NCI-H226 (cell line): ENCODE measurements at regions not wholly inside any gene's neighbourhood (a gene's known extent, or its start where the extent isn't known, plus 50 kb on each side); places are given as distances from the start of the nearest gene placed in this dataset.
"Not testable (repeated sequence)": the region's sequence is repeated elsewhere in the genome, so short reads cannot be mapped to it uniquely, and the experiment has no call there.

Experiments used
- DNase-seq: peaks from one replicate; pipeline ENCODE4 v3.0.0-alpha.2; 2015

DNA sequence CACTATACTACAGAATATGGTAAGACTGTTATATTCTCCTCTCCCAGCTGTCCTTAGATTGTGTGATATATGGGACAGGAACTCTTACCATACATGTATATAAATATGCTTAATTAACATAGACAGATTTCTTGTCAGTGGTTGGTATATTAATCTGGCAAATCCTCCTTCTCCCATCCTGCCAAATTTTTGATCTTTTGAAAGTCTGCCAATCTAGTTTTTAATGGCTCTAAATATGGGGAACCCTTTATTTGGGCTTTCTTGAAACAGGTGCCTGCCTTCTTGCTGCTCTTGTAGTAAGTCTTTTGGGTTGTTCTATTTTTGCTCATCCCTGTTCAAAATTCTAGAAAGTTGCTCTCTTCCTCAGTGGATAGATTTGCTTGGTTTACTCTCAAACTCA lies 63.5 kb downstream of the SPATA31D1 start:
- no peak for DNase-seq

GRCh38 chr9:82054264-82055015 lies 65.9 kb downstream of the SPATA31D1 start:
- DNase-seq, result no peak

DNA sequence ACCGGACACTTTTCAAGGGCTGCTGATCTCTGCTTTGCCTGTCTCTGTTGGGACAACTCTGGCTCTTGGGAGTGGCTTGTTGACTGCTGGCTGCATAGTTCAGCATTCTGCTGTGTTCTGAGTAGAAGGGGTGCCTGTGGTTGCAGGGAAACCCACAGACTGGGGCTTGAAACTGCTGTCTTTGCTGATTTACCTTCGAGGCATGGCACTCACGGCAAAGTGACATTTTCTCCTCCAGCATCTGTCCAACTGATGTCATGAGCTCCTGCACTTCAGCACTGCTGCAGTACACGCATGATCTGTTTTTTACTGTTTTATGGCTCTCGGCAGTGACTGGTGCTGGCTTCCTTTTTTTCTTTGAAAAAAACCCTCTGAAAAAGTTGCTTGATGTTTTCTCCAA lies 69.2 kb downstream of the SPATA31D1 start:
- DNase-seq, result no peak

- DNase-seq, result not testable (repeated sequence)
Measured at GRCh38 chr9:82061801-82062200, 73.2 kb downstream of the SPATA31D1 start.

DNA sequence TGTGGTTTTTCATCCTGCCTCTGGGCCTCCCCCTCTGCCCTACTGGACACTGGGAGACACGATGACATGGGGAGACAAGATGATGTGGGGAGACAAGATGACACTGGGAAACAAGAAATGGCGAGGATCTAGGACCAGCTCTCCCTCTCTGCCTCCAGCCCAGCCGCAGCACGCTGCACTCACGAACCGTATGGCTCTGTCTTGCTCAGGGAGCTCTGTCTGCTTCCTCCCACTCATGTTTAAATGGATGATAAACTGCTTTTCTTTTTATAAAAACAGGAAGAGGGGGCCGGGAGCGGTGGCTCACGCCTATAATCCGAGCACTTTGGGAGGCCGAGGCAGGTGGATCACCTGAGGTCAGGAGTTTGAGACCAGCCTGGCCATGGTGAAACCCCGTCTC lies 73.7 kb downstream of the SPATA31D1 start:
- no peak for DNase-seq

- no peak for DNase-seq
Measured at GRCh38 chr9:82073551-82074543, 85.3 kb downstream of the SPATA31D1 start.

- DNase-seq, result no peak
Measured at GRCh38 chr9:82080265-82080664, 91.7 kb downstream of the SPATA31D1 start.

DNA sequence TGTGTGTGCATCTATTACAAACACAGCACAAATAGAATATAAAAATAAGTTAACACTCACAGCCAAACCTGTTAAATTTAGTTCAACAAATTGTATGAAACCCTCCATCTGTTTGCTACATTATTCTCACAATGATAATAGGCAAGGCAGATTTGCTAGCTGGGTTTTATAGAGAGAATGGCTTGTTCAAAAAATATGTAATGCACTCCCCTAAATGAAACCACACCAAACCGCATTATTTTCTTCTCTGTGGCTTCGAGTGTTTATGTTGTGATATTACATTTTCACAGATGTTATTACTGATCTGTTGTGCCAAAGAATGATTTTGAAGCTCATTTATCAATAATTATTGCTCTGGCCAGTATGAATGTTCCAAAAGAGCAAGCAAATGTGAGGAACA lies 92.9 kb downstream of the SPATA31D1 start:
- no peak for DNase-seq

GRCh38 chr9:82082563-82082962 lies 94.0 kb downstream of the SPATA31D1 start:
- DNase-seq, result no peak

GRCh38 chr9:82088591-82088990 lies 100.0 kb downstream of the SPATA31D1 start:
- no peak for DNase-seq

GRCh38 chr9:82090046-82090445 lies 101.5 kb downstream of the SPATA31D1 start:
- DNase-seq, result no peak

GRCh38 chr9:82091100-82091499 lies 102.5 kb downstream of the SPATA31D1 start:
- no peak for DNase-seq

DNA sequence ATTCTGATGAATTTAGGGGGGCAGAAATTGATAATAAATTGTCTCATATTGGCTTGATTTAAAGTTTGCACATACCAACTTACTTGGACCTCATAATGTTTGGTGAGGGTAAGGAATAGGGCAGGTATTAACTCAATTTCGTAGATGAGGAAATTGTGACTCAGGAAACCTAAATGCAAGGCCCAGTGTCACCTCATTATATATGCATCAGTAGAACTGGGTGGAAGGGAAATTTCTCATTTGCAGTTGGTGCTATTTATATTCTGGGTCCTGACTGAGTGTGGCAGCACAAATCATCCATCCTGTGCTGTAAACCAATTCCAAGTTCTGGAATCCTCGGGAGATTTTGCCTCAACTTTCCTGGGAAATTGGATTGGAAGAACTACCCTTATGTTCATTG lies 103.0 kb downstream of the SPATA31D1 start:
- no peak for DNase-seq

DNA sequence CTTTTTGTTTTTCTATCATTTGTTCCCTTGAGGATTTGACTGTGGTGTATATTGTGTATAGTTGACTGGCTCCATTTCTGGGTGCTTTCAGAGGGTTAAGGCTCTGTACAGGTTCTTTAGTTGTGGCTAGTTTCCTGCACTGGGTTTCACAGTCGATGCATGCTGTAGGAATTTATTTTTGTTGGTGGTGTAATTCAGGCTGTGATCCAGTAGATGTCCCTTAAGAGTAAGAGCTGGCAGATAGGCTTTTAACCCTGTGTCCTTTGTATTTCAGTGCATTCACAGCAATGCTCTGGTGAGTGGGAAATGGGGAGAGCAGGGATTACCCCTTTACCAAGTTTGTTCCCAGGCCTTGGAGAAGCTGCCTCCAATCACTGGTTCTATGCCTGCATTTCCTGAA lies 112.9 kb downstream of the SPATA31D1 start:
- DNase-seq, result no peak

- no peak for DNase-seq
Measured at GRCh38 chr9:82104252-82104651, 115.7 kb downstream of the SPATA31D1 start.

DNA sequence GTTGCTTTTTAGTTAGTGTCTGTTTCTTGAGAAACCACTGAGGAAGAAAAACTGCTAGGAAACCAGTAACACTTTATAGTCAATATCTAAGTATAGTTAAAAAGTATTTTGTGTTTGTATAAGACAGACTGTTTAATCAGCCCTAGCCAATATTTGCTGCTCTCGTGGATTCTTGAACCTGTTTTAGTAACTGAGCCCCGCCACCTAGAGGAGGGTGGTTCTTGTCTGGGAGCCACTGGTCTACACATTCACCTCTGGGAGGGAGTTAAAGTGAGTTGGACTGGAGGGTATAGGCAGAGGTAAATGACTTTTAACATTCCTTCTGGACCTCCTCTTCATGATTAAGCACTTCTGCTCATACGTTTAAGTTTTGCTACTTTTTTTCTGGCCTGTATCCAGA lies 117.2 kb downstream of the SPATA31D1 start:
- no peak for DNase-seq

GRCh38 chr9:82106536-82106935 lies 118.0 kb downstream of the SPATA31D1 start:
- no peak for DNase-seq

DNA sequence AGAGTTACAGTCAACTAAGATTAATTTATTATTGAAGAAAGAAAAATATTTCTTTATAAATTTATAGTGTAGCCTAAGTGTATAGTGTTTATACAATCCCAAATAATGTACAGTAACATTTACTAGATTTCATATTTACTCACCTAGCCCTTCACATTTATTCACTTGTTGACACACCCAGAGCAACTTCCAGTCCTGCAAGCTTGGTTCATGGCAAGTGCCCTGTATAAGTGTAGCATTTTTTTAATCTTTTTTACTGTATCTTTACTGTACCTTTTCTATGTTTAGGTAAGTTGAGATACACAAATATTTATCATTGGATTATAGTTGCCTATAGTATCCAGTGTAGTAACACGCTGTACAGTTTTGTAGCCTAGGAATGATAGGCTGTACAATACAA lies 119.9 kb downstream of the SPATA31D1 start:
- no peak for DNase-seq

- no peak for DNase-seq
Measured at GRCh38 chr9:82108941-82109340, 120.4 kb downstream of the SPATA31D1 start.

- DNase-seq, result no peak
Measured at GRCh38 chr9:82109626-82110025, 121.1 kb downstream of the SPATA31D1 start.

- no peak for DNase-seq
Measured at GRCh38 chr9:82110881-82111280, 122.3 kb downstream of the SPATA31D1 start.

DNA sequence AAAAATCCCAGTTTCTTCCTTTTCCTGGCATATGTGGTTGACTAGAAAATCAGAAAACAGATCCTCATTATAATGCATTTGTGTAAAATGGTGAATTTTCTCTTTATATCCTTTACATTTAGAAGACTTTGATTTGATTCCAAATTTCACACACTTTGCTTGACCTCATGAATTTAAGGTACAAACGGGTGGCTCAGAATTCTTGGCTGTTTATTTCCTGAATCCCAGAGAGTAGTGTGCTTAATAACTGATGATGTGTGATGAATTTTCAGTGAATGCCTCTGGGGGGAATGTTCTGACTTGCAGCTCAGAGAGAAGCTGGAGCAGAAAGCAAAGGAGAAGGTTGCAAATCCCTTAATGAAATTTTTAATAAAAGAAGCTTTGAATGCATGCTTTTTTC lies 126.8 kb downstream of the SPATA31D1 start:
- no peak for DNase-seq

GRCh38 chr9:82115900-82116299 lies 127.3 kb downstream of the SPATA31D1 start:
- no peak for DNase-seq

DNA sequence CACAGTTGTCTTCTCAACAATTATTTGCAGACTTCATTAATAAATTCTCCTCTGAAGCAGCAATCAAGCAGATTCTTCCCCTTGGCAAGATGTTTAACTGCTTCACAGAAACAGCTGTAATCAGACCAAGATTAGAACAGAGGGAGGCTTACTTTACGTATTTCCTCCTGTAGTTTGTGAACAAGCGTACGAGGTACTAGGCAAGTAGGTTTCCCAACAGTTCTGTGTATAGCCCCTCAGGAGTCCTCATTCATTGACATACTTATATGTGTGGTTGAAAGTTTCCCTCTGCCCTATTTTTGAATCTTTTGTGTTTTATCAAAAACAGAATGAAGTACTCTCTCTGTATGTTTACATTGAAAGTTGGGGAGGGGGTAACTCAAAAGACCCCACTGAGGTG lies 128.0 kb downstream of the SPATA31D1 start:
- DNase-seq, result no peak
